ENCODE measurements at regions not wholly inside any gene's neighbourhood (a gene's known extent, or its start where the extent isn't known, plus 50 kb on each side); places are given as distances from the start of the nearest gene placed in this dataset.

DNA sequence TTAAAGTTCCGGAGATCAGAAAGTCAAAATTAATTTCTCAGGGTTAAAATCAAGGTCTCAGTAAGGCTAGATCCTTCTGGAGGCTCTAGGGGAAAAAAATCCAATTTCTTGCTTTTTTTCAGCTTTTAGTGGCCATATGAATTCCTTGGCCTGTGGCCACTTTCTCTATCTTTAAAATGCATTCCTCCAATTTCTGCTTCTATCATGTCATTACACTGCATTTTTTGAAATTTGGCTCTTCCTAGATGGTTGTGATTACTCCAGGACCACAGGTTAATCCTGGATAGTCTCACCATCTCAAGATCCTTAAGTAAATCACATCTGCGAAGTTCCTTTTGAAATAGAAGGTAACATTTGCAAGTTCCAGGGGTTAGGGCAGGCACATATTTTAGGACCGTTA, 1294.9 kb upstream of the CITED2 start:
- no peaks in the 10 kb centered on the region for H3K36me3 ChIP-seq (ENCODE audit: insufficient read depth, low read length, poor library complexity, severe bottlenecking)
- H3K9me3 ChIP-seq (ENCODE audit: low read depth, low read length, poor library complexity, severe bottlenecking): peaks cover 3% of the 10 kb centered on the region
- no peaks in the 10 kb centered on the region for H3K27me3 ChIP-seq (replicated peaks; ENCODE audit: insufficient read depth, low read depth, low read length, poor library complexity)
- CTCF ChIA-PET: no interaction called here
- intact Hi-C loops (cut with micrococcal nuclease; ENCODE audit: unreplicated experiment): no loop called here
- BruUV-seq (replicated peaks): no TSS peak
- POLR2A ChIA-PET (ENCODE audit: low non-redundant PET): no interaction called here
- no peak overlapping the region for H3K27ac ChIP-seq (ENCODE audit: low read depth, low read length, poor library complexity, severe bottlenecking)
- H3K4me1 ChIP-seq (ENCODE audit: insufficient read depth, low read length, poor library complexity, severe bottlenecking): peaks cover 3% of the 10 kb centered on the region
- DNase-seq (ENCODE audit: low spot score): no peak
- no peak for TF ChIP-seq EZH2 (IDR thresholded peaks at IDR 0.05; ENCODE audit: borderline replicate concordance, low read depth, low read length, poor library complexity, severe bottlenecking)
- TF ChIP-seq, protein P1, sequence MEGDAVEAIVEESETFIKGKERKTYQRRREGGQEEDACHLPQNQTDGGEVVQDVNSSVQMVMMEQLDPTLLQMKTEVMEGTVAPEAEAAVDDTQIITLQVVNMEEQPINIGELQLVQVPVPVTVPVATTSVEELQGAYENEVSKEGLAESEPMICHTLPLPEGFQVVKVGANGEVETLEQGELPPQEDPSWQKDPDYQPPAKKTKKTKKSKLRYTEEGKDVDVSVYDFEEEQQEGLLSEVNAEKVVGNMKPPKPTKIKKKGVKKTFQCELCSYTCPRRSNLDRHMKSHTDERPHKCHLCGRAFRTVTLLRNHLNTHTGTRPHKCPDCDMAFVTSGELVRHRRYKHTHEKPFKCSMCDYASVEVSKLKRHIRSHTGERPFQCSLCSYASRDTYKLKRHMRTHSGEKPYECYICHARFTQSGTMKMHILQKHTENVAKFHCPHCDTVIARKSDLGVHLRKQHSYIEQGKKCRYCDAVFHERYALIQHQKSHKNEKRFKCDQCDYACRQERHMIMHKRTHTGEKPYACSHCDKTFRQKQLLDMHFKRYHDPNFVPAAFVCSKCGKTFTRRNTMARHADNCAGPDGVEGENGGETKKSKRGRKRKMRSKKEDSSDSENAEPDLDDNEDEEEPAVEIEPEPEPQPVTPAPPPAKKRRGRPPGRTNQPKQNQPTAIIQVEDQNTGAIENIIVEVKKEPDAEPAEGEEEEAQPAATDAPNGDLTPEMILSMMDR (conservative IDR thresholded peaks at IDR 0.05; ENCODE audit: low read depth, low read length): no peak
- H3K4me3 ChIP-seq (ENCODE audit: low read depth, low read length, poor library complexity, severe bottlenecking): no peak overlapping the region

GRCh38 chr6:140663772-140664171, 1289.3 kb upstream of the CITED2 start:
- ChIA-PET CTCF (no interaction called here), POLR2A (ENCODE audit: low non-redundant PET) (interaction anchor here (0.6 kb wide), 1 partner anchor 792 kb away, joined by 4 read pairs; no protein-coding TSS in a partner anchor)
- H3K27me3 ChIP-seq (replicated peaks; ENCODE audit: insufficient read depth, low read depth, low read length, poor library complexity): no peaks in the 10 kb centered on the region
- no peak overlapping the region for H3K4me3 ChIP-seq (ENCODE audit: low read depth, low read length, poor library complexity, severe bottlenecking)
- no TSS peak for BruUV-seq (replicated peaks)
- DNase-seq (ENCODE audit: low spot score): no peak
- no peaks in the 10 kb centered on the region for H3K36me3 ChIP-seq (ENCODE audit: insufficient read depth, low read length, poor library complexity, severe bottlenecking)
- peaks cover 3% of the 10 kb centered on the region for H3K9me3 ChIP-seq (ENCODE audit: low read depth, low read length, poor library complexity, severe bottlenecking)
- H3K27ac ChIP-seq (ENCODE audit: low read depth, low read length, poor library complexity, severe bottlenecking): no peak overlapping the region
- no peak for TF ChIP-seq EZH2 (IDR thresholded peaks at IDR 0.05; ENCODE audit: borderline replicate concordance, low read depth, low read length, poor library complexity, severe bottlenecking)
- TF ChIP-seq, protein P1 (conservative IDR thresholded peaks at IDR 0.05; ENCODE audit: low read depth, low read length): no peak
- intact Hi-C loops (cut with micrococcal nuclease; ENCODE audit: unreplicated experiment): no loop called here
- no peaks in the 10 kb centered on the region for H3K4me1 ChIP-seq (ENCODE audit: insufficient read depth, low read length, poor library complexity, severe bottlenecking)

DNA sequence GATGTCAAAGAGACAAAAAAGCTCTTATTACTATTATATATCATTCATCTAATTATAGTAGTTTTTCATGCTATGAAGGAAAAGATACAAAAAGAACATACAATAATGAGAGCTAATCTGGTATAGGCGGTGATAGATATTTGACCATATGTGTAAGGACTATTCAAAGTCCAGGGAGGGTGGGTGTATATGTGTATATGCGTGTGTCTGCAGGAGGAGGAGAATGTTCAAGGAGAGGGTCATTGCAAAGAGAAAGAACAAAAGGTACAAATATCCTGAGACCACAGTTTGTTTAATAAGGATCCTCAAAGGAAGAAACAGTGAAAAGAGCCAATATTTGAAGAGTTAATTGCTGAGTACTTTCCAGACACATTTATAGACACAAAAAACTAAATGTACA, 1288.6 kb upstream of the CITED2 start:
- Histone ChIP-seq H3K4me1 (ENCODE audit: insufficient read depth, low read length, poor library complexity, severe bottlenecking) (no peaks in the 10 kb centered on the region), H3K27me3 (replicated peaks; ENCODE audit: insufficient read depth, low read depth, low read length, poor library complexity) (no peaks in the 10 kb centered on the region), H3K27ac (ENCODE audit: low read depth, low read length, poor library complexity, severe bottlenecking) (no peak overlapping the region), H3K36me3 (ENCODE audit: insufficient read depth, low read length, poor library complexity, severe bottlenecking) (no peaks in the 10 kb centered on the region), H3K9me3 (ENCODE audit: low read depth, low read length, poor library complexity, severe bottlenecking) (peaks cover 3% of the 10 kb centered on the region), H3K4me3 (ENCODE audit: low read depth, low read length, poor library complexity, severe bottlenecking) (no peak overlapping the region)
- ChIA-PET CTCF (no interaction called here), POLR2A (ENCODE audit: low non-redundant PET) (no interaction called here)
- BruUV-seq (replicated peaks): no TSS peak
- TF ChIP-seq, protein P1 (conservative IDR thresholded peaks at IDR 0.05; ENCODE audit: low read depth, low read length): no peak
- no peak for TF ChIP-seq EZH2 (IDR thresholded peaks at IDR 0.05; ENCODE audit: borderline replicate concordance, low read depth, low read length, poor library complexity, severe bottlenecking)
- intact Hi-C loops (cut with micrococcal nuclease; ENCODE audit: unreplicated experiment): no loop called here
- no peak for DNase-seq (ENCODE audit: low spot score)

All from A673 (cell line).